Gastroesophageal sphincter (tissue), 3 donors: ENCODE measurements at regions not wholly inside any gene's neighbourhood (a gene's known extent, or its start where the extent isn't known, plus 50 kb on each side); places are given as distances from the start of the nearest gene placed in this dataset.

Experiments used
- CTCF ChIP-seq, 4 experiments: fragments of 200-600 bp in 2 of 4; fragments of 450-650 bp in 2 of 4; sonication (generic) in 1 of 4; IDR thresholded peaks; one replicate each; pipeline ENCODE4 v1.5.1; 2017 to 2019; ENCODE audit warnings: antibody characterized with exemption in 4 of 4, mild to moderate bottlenecking in 2 of 4, moderate library complexity in 2 of 4
- EP300 ChIP-seq: sonication (generic); formaldehyde crosslinking; IDR thresholded peaks from one replicate; pipeline ENCODE4 v1.6.1; 2017; ENCODE audit warnings: antibody characterized with exemption, mild to moderate bottlenecking
- POLR2A ChIP-seq, 2 donors: fragments of 450-650 bp; IDR thresholded peaks; one replicate each; pipeline ENCODE4 v1.6.1; 2017; ENCODE audit warnings: antibody characterized with exemption in 2 of 2, mild to moderate bottlenecking in 2 of 2, moderate library complexity in 1 of 2

DNA sequence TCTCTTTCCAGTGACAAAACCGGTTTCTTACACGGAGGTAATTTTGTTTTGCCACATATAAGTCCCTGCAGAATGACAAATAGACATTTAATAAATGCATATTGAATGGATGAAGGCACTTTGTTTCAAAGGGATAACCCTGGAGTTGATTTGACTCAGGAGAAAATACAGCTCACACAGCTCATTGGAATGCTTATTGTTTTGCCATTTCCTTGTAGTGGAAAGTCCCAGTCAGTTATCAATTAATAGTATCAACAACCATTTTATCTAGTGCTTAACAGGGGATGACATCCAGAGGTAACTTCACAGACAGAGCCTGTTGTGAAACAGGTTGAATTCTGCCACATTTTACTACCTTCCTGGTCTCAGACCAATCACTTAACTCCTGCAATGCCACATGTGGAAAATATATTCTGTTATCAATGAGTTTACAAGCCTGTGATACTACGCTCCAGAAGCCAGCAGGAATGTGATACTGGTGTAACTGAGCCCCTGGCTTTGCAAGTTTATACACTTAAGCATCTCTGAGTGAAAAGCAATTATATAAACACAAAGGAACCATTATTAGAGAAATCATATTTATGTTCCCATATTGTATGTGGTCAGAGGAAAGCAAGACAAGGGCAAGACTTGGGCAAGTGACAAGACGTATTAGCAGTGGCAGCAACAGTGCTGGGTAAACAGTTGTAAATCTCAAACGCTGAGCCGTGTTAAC, 123.1 kb upstream of the ANKRD55 start:
- TF ChIP-seq EP300 (no peak), CTCF (IDR thresholded peaks at IDR 0.05) (no peak), POLR2A (IDR thresholded peaks at IDR 0.05) (no peak)
